HepG2 (cell line): ENCODE measurements at regions not wholly inside any gene's neighbourhood (a gene's known extent, or its start where the extent isn't known, plus 50 kb on each side); places are given as distances from the start of the nearest gene placed in this dataset.
A peak's percentile ranks its signal among the peaks of the same experiment; 100 is the strongest.

Experiments
- ATAC-seq: fragments of 200-7000 bp; cut with Tn5 transposase; 3 replicates; pipeline ENCODE4 v1.9.1; 2020; ENCODE audit warnings: mild to moderate bottlenecking, moderate library complexity
- BruUV-seq: library from RNA; stranded (reverse); fragments of 400-500 nt; replicated peaks from 2 replicates; lab custom pipeline; 2021; lab: Mats Ljungman, UMichigan
- CTCF ChIA-PET: fragments of 300-600 bp; formaldehyde crosslinking; extraction: SDS; loops from one replicate; lab custom pipeline; 2021; ENCODE audit warnings: low total read pairs, inconsistent platforms, low intra/inter-chr PET ratio; lab: Yijun Ruan, JAX
- POLR2A ChIA-PET: fragments of 350-600 bp; sonication (Branson Sonifier 250); formaldehyde crosslinking; loops from one replicate; lab custom pipeline; 2020; ENCODE audit warnings: antibody characterized with exemption, inconsistent platforms; lab: Yijun Ruan, JAX
- DNase-seq: peaks from one replicate; pipeline ENCODE4 v3.0.0-alpha.2; 2015; ENCODE audit warnings: low spot score
- FAIRE-seq: peaks from 3 replicates; lab custom pipeline; 2011; peaks lifted over from hg19 to GRCh38; lab: Jason Lieb, UNC
- H2AFZ ChIP-seq: one replicate; pipeline ENCODE4 v1.6.1; 2011; ENCODE audit warnings: low read length, inconsistent platforms
- H3K27ac ChIP-seq: fragments of 300-600 bp; 3 replicates; pipeline ENCODE4 v1.8.0; 2011; ENCODE audit warnings: mixed run types, mild to moderate bottlenecking, mixed read lengths, low read length, inconsistent platforms; ENCODE audit not compliant: insufficient read depth; ENCODE audit errors: extremely low read length
- H3K27me3 ChIP-seq, 2 experiments: fragments of 200-600 bp in 1 of 2; 2 replicates in 1 of 2; 3 replicates in 1 of 2; pipeline versions ENCODE4 v1.6.0 to v1.8.0; 2011; ENCODE audit warnings: low read length in 2 of 2, mild to moderate bottlenecking in 2 of 2, moderate library complexity in 2 of 2, inconsistent platforms in 1 of 2; ENCODE audit not compliant: insufficient read depth in 2 of 2, control insufficient read depth in 1 of 2
- H3K36me3 ChIP-seq, 2 experiments: fragments of 200-600 bp in 1 of 2; replicated peaks in 1 of 2; 2 replicates in 1 of 2; 3 replicates in 1 of 2; pipeline versions ENCODE4 v1.5.1 to v1.8.0; 2011; ENCODE audit warnings: low read length in 2 of 2, inconsistent platforms in 1 of 2; ENCODE audit not compliant: insufficient read depth in 2 of 2, control insufficient read depth in 1 of 2
- H3K4me1 ChIP-seq: 2 replicates; pipeline ENCODE4 v1.5.1; 2012; ENCODE audit warnings: low read length, inconsistent platforms; ENCODE audit not compliant: insufficient read depth
- H3K4me2 ChIP-seq: 2 replicates; pipeline ENCODE4 v1.6.0; 2011; ENCODE audit warnings: low read depth, low read length, inconsistent platforms
- H3K4me3 ChIP-seq, 3 experiments: fragments of 200-600 bp in 1 of 3; sonication (generic), shearing (Covaris generic) in 1 of 3; replicated peaks in 1 of 3; 2 replicates each; pipeline ENCODE4 v1.5.1; 2011 to 2016; ENCODE audit warnings: low read length in 3 of 3, inconsistent platforms in 2 of 3, low read depth in 2 of 3, mild to moderate bottlenecking in 2 of 3, control low read depth in 1 of 3, mixed read lengths in 1 of 3; ENCODE audit not compliant: insufficient read depth in 1 of 3
- H3K79me2 ChIP-seq: one replicate; pipeline ENCODE4 v1.6.1; 2011; ENCODE audit warnings: low read length, inconsistent platforms; ENCODE audit not compliant: insufficient read depth
- H3K9ac ChIP-seq: 2 replicates; pipeline ENCODE4 v1.6.0; 2011; ENCODE audit warnings: mild to moderate bottlenecking, low read depth, low read length, inconsistent platforms; ENCODE audit not compliant: insufficient read depth
- H3K9me3 ChIP-seq: 2 replicates; pipeline ENCODE4 v1.5.1; 2012; ENCODE audit warnings: mild to moderate bottlenecking, low read length
- H4K20me1 ChIP-seq: 2 replicates; pipeline ENCODE4 v1.6.0; 2011; ENCODE audit warnings: inconsistent platforms, mild to moderate bottlenecking, low read length, moderate library complexity; ENCODE audit not compliant: insufficient read depth
- NKX3-1 ChIP-seq: sonication (generic); formaldehyde crosslinking; IDR thresholded peaks from 2 replicates; pipeline ENCODE4 v1.5.0; 2020; ENCODE audit warnings: missing genetic modification reagents
- TFDP2 ChIP-seq: sonication (generic); formaldehyde crosslinking; IDR thresholded peaks from 2 replicates; pipeline ENCODE4 v1.4.0; 2020; ENCODE audit warnings: missing genetic modification reagents
- ZBTB40 ChIP-seq, 2 experiments: fragments of 450-650 bp in 1 of 2; sonication (generic) in 1 of 2; formaldehyde crosslinking in 1 of 2; IDR thresholded peaks; 2 replicates each; pipeline versions ENCODE4 v1.6.1 to v1.8.0; 2016 to 2022; ENCODE audit warnings: antibody characterized with exemption in 1 of 2, mild to moderate bottlenecking in 1 of 2, missing genetic modification reagents in 1 of 2
- ZNF550 ChIP-seq: sonication (generic); formaldehyde crosslinking; IDR thresholded peaks from 2 replicates; pipeline ENCODE4 v1.4.0; 2020; ENCODE audit warnings: mild to moderate bottlenecking, missing genetic modification reagents, borderline replicate concordance
- WGBS: methylation state at CpG from one replicate; pipeline ENCODE4 v1.1.6; 2017; ENCODE audit warnings: low lambda C conversion rate; 5-methylcytosine and 5-hydroxymethylcytosine counted together
- in situ Hi-C: cut with HindIII; loops from 2 replicates; pipeline ENCODE4 v1.10.0; 2017; ENCODE audit warnings: low pct_unique_long_range_greater_than_20kb; ENCODE audit not compliant: extremely low pct_ligation_motif_present
- intact Hi-C: fragments of 100-400 bp; cut with micrococcal nuclease; formaldehyde crosslinking; loops from one replicate; pipeline ENCODE4 v1.10.0; 2022; ENCODE audit not compliant: unreplicated experiment

GRCh38 chr20:51198238-51198637 lies 175.3 kb upstream of the KCNG1 start:
- H3K4me3 ChIP-seq, result no peak overlapping the region
- in situ Hi-C loops (no loop called here), intact Hi-C loops (no loop called here)
- H4K20me1 ChIP-seq, result no peaks in the 10 kb centered on the region
- no peaks in the 10 kb centered on the region for H3K36me3 ChIP-seq
- H3K27ac ChIP-seq, result no peak overlapping the region
- H3K9me3 ChIP-seq, result no peaks in the 10 kb centered on the region
- no TSS peak for BruUV-seq
- no peak for ATAC-seq
- DNase-seq, result no peak
- no peak overlapping the region for H3K9ac ChIP-seq
- 3% methylated on average over 5 of the region's 5 CpGs for WGBS
- ChIA-PET POLR2A (no interaction called here), CTCF (no interaction called here)
- H3K79me2 ChIP-seq, result no peaks in the 10 kb centered on the region
- FAIRE-seq, result no peak
- TF ChIP-seq NKX3-1 (CRISPR knock-in tag) (no peak), TFDP2 (CRISPR knock-in tag) (no peak), ZBTB40 (IDR thresholded peaks at IDR 0.05) (0 out of 2 replicates have a peak, but pooled peaks have one; percentile 5), ZBTB40 (CRISPR knock-in tag; IDR thresholded peaks at IDR 0.05) (peak; percentile 87), ZNF550 (CRISPR knock-in tag) (no peak)
- TF ChIP-seq, all 625 proteins: peak for 1
- H3K4me2 ChIP-seq, result no peak overlapping the region
- H2AFZ ChIP-seq, result no peak overlapping the region
- H3K4me1 ChIP-seq, result no peaks in the 10 kb centered on the region
- peaks cover 6 to 64% of the 10 kb centered on the region in 2 experiments for H3K27me3 ChIP-seq
